Neural cell (in vitro differentiated cells): ENCODE measurements at regions not wholly inside any gene's neighbourhood (a gene's known extent, or its start where the extent isn't known, plus 50 kb on each side); places are given as distances from the start of the nearest gene placed in this dataset.

ENCODE experiments used
- H2AFZ ChIP-seq: fragments of 200-600, 300-800 bp; sonication (generic), shearing (Covaris generic); 2 replicates; pipeline ENCODE4 v1.6.0; 2014; ENCODE audit warnings: low read depth, mild to moderate bottlenecking, antibody characterized with exemption, low read length, moderate library complexity
- H3F3A ChIP-seq: fragments of 200-600 bp; shearing (Covaris generic); 2 replicates; pipeline ENCODE4 v1.6.1; 2016; ENCODE audit warnings: mild to moderate bottlenecking, moderate library complexity, mixed read lengths, antibody characterized with exemption, low read length; ENCODE audit not compliant: insufficient read depth, poor library complexity, severe bottlenecking
- H3K27ac ChIP-seq: fragments of 200-600, 300-800 bp; sonication (generic), shearing (Covaris generic); 2 replicates; pipeline ENCODE4 v1.5.1; 2014; ENCODE audit warnings: mild to moderate bottlenecking, low read length, moderate library complexity
- H3K27me3 ChIP-seq: fragments of 300-800, 200-600 bp; sonication (generic), shearing (Covaris generic); 2 replicates; pipeline ENCODE4 v1.6.0; 2014; ENCODE audit warnings: mild to moderate bottlenecking, low read depth, low read length, moderate library complexity; ENCODE audit not compliant: insufficient read depth
- H3K36me3 ChIP-seq: fragments of 300-800, 200-600 bp; sonication (generic), shearing (Covaris generic); 2 replicates; pipeline ENCODE4 v1.5.1; 2014; ENCODE audit warnings: mild to moderate bottlenecking, antibody characterized with exemption, low read length, moderate library complexity; ENCODE audit not compliant: insufficient read depth
- H3K4me2 ChIP-seq: fragments of 300-800, 200-600 bp; sonication (generic), shearing (Covaris generic); 2 replicates; pipeline ENCODE4 v1.6.0; 2014; ENCODE audit warnings: mild to moderate bottlenecking, low read length
- H3K4me3 ChIP-seq: fragments of 300-800, 200-600 bp; sonication (generic), shearing (Covaris generic); 2 replicates; pipeline ENCODE4 v1.5.1; 2014; ENCODE audit warnings: mild to moderate bottlenecking, low read length, moderate library complexity
- H3K79me2 ChIP-seq: fragments of 200-600 bp; shearing (Covaris generic); replicated peaks from 2 replicates; pipeline ENCODE4 v1.6.0; 2014; ENCODE audit warnings: mild to moderate bottlenecking, low read length, moderate library complexity; ENCODE audit not compliant: insufficient read depth
- H3K9ac ChIP-seq: fragments of 300-800, 200-600 bp; sonication (generic), shearing (Covaris generic); 2 replicates; pipeline ENCODE4 v1.6.1; 2016; ENCODE audit warnings: mild to moderate bottlenecking, low read length, mixed read lengths
- H3K9me2 ChIP-seq: fragments of 200-600 bp; shearing (Covaris generic); 2 replicates; pipeline ENCODE4 v1.6.1; 2016; ENCODE audit warnings: mild to moderate bottlenecking, low read length, mixed read lengths; ENCODE audit not compliant: insufficient read depth
- H3K9me3 ChIP-seq: fragments of 200-600, 300-800 bp; sonication (generic), shearing (Covaris generic); 2 replicates; pipeline ENCODE4 v1.6.1; 2016; ENCODE audit warnings: mild to moderate bottlenecking, mixed run types, low read length, moderate library complexity, mixed read lengths
- H4K20me1 ChIP-seq: fragments of 200-600 bp; shearing (Covaris generic); 2 replicates; pipeline ENCODE4 v1.6.1; 2016; ENCODE audit warnings: mild to moderate bottlenecking, mixed run types; ENCODE audit not compliant: insufficient read depth
- CTCF ChIP-seq: fragments of 450-650 bp; IDR thresholded peaks from 2 replicates; pipeline ENCODE4 v1.5.1; 2014; ENCODE audit warnings: antibody characterized with exemption, mild to moderate bottlenecking, moderate library complexity; ENCODE audit not compliant: poor library complexity, severe bottlenecking
- EP300 ChIP-seq: fragments of 450-650 bp; conservative IDR thresholded peaks from 2 replicates; pipeline ENCODE4 v1.6.1; 2014; ENCODE audit warnings: antibody characterized with exemption, mild to moderate bottlenecking, moderate library complexity; ENCODE audit not compliant: poor library complexity, severe bottlenecking
- EZH2 ChIP-seq: fragments of 200-600, 300-800 bp; shearing (Covaris generic), sonication (generic); IDR thresholded peaks from 2 replicates; pipeline ENCODE4 v1.6.1; 2014; ENCODE audit warnings: antibody characterized with exemption, low read length, borderline replicate concordance, mild to moderate bottlenecking; ENCODE audit not compliant: insufficient read depth, poor library complexity, severe bottlenecking
- MXI1 ChIP-seq: fragments of 450-650 bp; conservative IDR thresholded peaks from 2 replicates; pipeline ENCODE4 v1.6.1; 2014; ENCODE audit warnings: antibody characterized with exemption, mild to moderate bottlenecking; ENCODE audit not compliant: poor library complexity, severe bottlenecking
- POLR2AphosphoS5 ChIP-seq: IDR thresholded peaks from 2 replicates; pipeline ENCODE4 v1.6.1; 2012
- RAD21 ChIP-seq: fragments of 450-650 bp; conservative IDR thresholded peaks from 2 replicates; pipeline ENCODE4 v1.6.1; 2014; ENCODE audit warnings: antibody characterized with exemption, mild to moderate bottlenecking, moderate library complexity
- REST ChIP-seq: IDR thresholded peaks from 2 replicates; pipeline ENCODE4 v1.6.1; 2012; ENCODE audit warnings: borderline replicate concordance
- SMC3 ChIP-seq: fragments of 450-650 bp; conservative IDR thresholded peaks from 2 replicates; pipeline ENCODE4 v1.6.1; 2014; ENCODE audit warnings: antibody characterized with exemption, mild to moderate bottlenecking, moderate library complexity; ENCODE audit not compliant: poor library complexity
- TAF1 ChIP-seq: IDR thresholded peaks from 2 replicates; pipeline ENCODE4 v1.6.1; 2012; ENCODE audit warnings: low read depth

- no peaks in the 10 kb centered on the region for H3K79me2 ChIP-seq
- no peak overlapping the region for H2AFZ ChIP-seq
- no peak overlapping the region for H3K4me2 ChIP-seq
- TF ChIP-seq EP300 (no peak), SMC3 (no peak), EZH2 (no peak), RAD21 (no peak), TAF1 (no peak), MXI1 (no peak), REST (no peak), CTCF (no peak), POLR2AphosphoS5 (no peak)
- no peaks in the 10 kb centered on the region for H4K20me1 ChIP-seq
- no peak overlapping the region for H3K9ac ChIP-seq
- no peak overlapping the region for H3K27ac ChIP-seq
- no peak overlapping the region for H3K4me3 ChIP-seq
- no peaks in the 10 kb centered on the region for H3K36me3 ChIP-seq
- no peaks in the 10 kb centered on the region for H3K9me2 ChIP-seq
- H3K27me3 ChIP-seq: no peaks in the 10 kb centered on the region
- no peaks in the 10 kb centered on the region for H3F3A ChIP-seq
- H3K9me3 ChIP-seq: no peaks in the 10 kb centered on the region
Measured at GRCh38 chr11:95549301-95549700, 240.3 kb downstream of the FAM76B start.

- TF ChIP-seq EZH2 (no peak), SMC3 (no peak), RAD21 (no peak)
- Histone ChIP-seq H3K27ac (no peak overlapping the region), H3K79me2 (no peaks in the 10 kb centered on the region), H3K9me3 (no peaks in the 10 kb centered on the region), H2AFZ (no peak overlapping the region), H3K9me2 (no peaks in the 10 kb centered on the region), H4K20me1 (no peaks in the 10 kb centered on the region), H3F3A (no peaks in the 10 kb centered on the region), H3K9ac (no peak overlapping the region), H3K4me3 (no peak overlapping the region), H3K27me3 (no peaks in the 10 kb centered on the region), H3K4me2 (no peak overlapping the region), H3K36me3 (no peaks in the 10 kb centered on the region)
Measured at GRCh38 chr11:95548416-95548815, 241.2 kb downstream of the FAM76B start.

GRCh38 chr11:95547976-95548375 is 241.6 kb downstream of the FAM76B start:
- Histone ChIP-seq H3K4me2 (no peak overlapping the region), H3K27me3 (no peaks in the 10 kb centered on the region), H3K4me3 (no peak overlapping the region), H2AFZ (no peak overlapping the region), H3F3A (no peaks in the 10 kb centered on the region), H3K9ac (no peak overlapping the region), H4K20me1 (no peaks in the 10 kb centered on the region), H3K27ac (no peak overlapping the region), H3K36me3 (no peaks in the 10 kb centered on the region), H3K79me2 (no peaks in the 10 kb centered on the region), H3K9me3 (no peaks in the 10 kb centered on the region), H3K9me2 (no peaks in the 10 kb centered on the region)
- no peak for TF ChIP-seq EP300
- TF ChIP-seq SMC3: no peak
- no peak for TF ChIP-seq EZH2
- no peak for TF ChIP-seq MXI1
- TF ChIP-seq CTCF: no peak
- no peak for TF ChIP-seq RAD21
